ENCODE measurements at regions not wholly inside any gene's neighbourhood (a gene's known extent, or its start where the extent isn't known, plus 50 kb on each side); places are given as distances from the start of the nearest gene placed in this dataset.
"Not testable (repeated sequence)": the region's sequence is repeated elsewhere in the genome, so short reads cannot be mapped to it uniquely, and the experiment has no call there.

DNA sequence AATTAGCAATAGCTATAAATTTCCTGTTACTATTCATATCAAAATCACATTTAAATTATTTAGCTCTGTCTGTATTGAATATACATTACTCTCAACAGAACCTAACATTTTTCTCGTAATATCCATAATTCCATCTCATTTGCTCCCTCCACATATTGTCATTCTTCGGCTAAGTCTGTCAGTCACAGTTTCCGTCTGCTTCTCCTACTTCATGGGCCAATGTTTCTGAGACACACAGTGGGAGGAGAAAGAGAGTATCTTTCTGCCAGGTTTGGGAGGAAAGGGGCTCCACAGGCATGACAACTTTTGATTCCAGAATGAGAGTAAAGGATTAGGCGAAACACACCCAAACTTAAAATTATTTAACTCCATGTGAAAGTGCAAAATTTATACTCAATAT is 273.1 kb upstream of the SMIM21 start:
- no peaks in the 10 kb centered on the region for H3K36me3 ChIP-seq
- H3K4me3 ChIP-seq (ENCODE audit: low read depth, low read length) = no peak overlapping the region
- TF ChIP-seq, protein P1, sequence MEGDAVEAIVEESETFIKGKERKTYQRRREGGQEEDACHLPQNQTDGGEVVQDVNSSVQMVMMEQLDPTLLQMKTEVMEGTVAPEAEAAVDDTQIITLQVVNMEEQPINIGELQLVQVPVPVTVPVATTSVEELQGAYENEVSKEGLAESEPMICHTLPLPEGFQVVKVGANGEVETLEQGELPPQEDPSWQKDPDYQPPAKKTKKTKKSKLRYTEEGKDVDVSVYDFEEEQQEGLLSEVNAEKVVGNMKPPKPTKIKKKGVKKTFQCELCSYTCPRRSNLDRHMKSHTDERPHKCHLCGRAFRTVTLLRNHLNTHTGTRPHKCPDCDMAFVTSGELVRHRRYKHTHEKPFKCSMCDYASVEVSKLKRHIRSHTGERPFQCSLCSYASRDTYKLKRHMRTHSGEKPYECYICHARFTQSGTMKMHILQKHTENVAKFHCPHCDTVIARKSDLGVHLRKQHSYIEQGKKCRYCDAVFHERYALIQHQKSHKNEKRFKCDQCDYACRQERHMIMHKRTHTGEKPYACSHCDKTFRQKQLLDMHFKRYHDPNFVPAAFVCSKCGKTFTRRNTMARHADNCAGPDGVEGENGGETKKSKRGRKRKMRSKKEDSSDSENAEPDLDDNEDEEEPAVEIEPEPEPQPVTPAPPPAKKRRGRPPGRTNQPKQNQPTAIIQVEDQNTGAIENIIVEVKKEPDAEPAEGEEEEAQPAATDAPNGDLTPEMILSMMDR (IDR thresholded peaks at IDR 0.05; ENCODE audit: low read depth, low read length) = no peak
- no peaks in the 10 kb centered on the region for H3K4me1 ChIP-seq
- no peaks in the 10 kb centered on the region for H3K27me3 ChIP-seq
- H3K9me3 ChIP-seq = no peaks in the 10 kb centered on the region
- no peak for DNase-seq

DNA sequence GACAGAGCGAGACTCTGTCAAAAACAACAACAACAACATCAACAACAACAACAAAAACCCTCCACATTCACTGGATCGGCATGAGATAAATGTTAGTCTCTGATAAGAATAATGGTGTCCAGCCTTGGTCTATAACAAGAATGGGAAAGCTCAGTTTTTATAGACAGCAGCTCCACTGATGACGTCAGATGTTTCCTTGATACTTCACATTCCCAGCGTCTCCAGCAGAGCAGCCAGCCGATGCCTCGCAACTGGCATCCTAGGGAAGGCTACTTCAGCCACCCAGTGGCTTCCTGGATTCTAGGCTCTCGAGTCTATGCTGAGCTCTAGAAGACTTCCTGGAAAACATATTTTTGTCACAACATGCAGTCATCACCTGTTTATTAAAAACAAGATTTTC is 271.4 kb upstream of the SMIM21 start:
- no peaks in the 10 kb centered on the region for H3K4me1 ChIP-seq
- H3K36me3 ChIP-seq = no peaks in the 10 kb centered on the region
- TF ChIP-seq, protein P1 (IDR thresholded peaks at IDR 0.05; ENCODE audit: low read depth, low read length) = no peak
- no peak overlapping the region for H3K4me3 ChIP-seq (ENCODE audit: low read depth, low read length)
- H3K27me3 ChIP-seq = no peaks in the 10 kb centered on the region
- no peak for DNase-seq
- H3K9me3 ChIP-seq = no peaks in the 10 kb centered on the region

DNA sequence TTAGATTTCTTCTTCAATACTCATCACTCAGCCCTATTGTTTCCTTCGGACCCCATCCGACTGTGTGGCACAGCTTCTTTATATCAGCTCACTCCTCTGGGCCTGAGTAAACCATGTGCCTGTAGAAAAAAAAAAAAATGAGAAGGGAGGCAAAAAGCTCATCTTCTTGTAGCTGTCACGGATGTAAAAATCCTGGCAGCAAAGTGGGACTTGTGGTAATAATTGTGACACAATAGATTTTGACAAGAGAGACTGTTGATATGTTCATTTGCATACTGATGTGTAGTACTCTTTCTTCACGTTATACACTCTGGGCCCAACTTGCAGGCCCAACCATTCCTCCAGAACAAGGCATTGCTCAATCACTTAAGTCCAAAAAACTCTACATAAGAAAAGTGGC is 270.0 kb upstream of the SMIM21 start:
- Histone ChIP-seq H3K9me3 (no peaks in the 10 kb centered on the region), H3K4me1 (no peaks in the 10 kb centered on the region), H3K36me3 (no peaks in the 10 kb centered on the region), H3K4me3 (ENCODE audit: low read depth, low read length) (no peak overlapping the region), H3K27me3 (no peaks in the 10 kb centered on the region)
- DNase-seq = no peak
- TF ChIP-seq, protein P1 (IDR thresholded peaks at IDR 0.05; ENCODE audit: low read depth, low read length) = no peak

DNA sequence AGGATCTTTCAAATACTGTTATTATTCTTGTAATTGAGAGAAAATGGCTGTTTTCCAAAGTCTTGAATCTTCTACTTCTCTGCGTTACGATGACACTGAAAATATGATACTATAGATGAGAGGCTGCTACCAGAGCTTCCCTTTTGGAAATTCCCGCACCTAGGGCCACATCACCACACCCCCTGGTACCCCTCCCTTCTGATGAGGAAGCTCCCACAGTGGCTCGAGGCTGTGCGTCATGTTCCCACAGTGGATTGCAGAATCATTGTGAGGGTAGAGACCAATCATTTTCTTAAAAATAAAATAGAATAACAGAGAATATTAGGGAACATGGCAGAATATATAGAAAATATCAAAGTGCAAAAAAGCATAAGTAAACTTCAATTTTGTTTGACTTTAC is 268.9 kb upstream of the SMIM21 start:
- TF ChIP-seq, protein P1 (IDR thresholded peaks at IDR 0.05; ENCODE audit: low read depth, low read length) = no peak
- H3K4me3 ChIP-seq (ENCODE audit: low read depth, low read length) = no peak overlapping the region
- H3K4me1 ChIP-seq = no peaks in the 10 kb centered on the region
- no peak for DNase-seq
- no peaks in the 10 kb centered on the region for H3K27me3 ChIP-seq
- no peaks in the 10 kb centered on the region for H3K9me3 ChIP-seq
- no peaks in the 10 kb centered on the region for H3K36me3 ChIP-seq

DNA sequence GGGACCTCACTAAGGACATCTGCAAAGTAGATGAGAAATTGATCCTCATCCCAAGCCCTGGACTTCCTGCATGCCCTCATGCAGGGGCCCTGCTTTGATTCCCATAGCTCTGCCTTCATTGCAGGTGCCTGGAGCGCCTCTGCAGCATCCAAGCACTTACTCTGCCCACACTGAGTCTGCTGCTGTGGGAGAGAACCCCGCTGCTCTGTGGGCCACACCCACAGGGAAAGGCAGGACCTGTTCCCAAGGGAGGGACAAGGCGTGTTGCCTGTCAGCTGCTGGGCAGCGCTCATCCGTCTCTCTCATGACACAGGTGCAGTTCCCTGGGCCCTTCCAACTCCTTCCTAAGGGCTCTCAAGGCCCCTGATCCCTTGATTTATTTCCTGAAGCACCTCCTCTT is 266.8 kb upstream of the SMIM21 start:
- Histone ChIP-seq H3K4me3 (ENCODE audit: low read depth, low read length) (no peak overlapping the region), H3K4me1 (no peaks in the 10 kb centered on the region), H3K9me3 (no peaks in the 10 kb centered on the region), H3K36me3 (no peaks in the 10 kb centered on the region), H3K27me3 (no peaks in the 10 kb centered on the region)
- TF ChIP-seq, protein P1 (IDR thresholded peaks at IDR 0.05; ENCODE audit: low read depth, low read length) = no peak
- no peak for DNase-seq

DNA sequence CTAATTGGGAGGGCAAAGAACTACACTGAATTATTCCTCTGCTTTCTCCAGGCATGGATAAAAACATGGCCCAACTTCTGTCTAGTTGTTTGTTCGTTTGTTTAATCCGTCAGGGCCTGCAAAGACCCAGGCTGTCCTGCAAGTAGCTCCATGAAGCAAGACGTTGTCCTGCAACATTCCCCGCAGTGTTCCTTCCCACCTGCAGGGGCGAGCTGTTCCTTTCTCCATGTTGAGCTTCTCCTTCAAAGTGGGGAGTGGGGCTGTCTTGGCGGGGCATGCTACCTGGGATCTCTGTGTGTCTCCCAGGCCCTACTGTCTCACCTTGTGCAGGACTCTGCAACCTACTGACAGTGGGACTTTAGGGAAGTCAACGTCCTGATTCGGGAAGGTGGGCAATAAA is 264.0 kb upstream of the SMIM21 start:
- Histone ChIP-seq H3K9me3 (no peaks in the 10 kb centered on the region), H3K27me3 (no peaks in the 10 kb centered on the region), H3K36me3 (no peaks in the 10 kb centered on the region), H3K4me1 (no peaks in the 10 kb centered on the region), H3K4me3 (ENCODE audit: low read depth, low read length) (no peak overlapping the region)
- DNase-seq = no peak
- TF ChIP-seq, protein P1 (IDR thresholded peaks at IDR 0.05; ENCODE audit: low read depth, low read length) = 0 out of 2 replicates have a peak, but pooled peaks have one; percentile 3

DNA sequence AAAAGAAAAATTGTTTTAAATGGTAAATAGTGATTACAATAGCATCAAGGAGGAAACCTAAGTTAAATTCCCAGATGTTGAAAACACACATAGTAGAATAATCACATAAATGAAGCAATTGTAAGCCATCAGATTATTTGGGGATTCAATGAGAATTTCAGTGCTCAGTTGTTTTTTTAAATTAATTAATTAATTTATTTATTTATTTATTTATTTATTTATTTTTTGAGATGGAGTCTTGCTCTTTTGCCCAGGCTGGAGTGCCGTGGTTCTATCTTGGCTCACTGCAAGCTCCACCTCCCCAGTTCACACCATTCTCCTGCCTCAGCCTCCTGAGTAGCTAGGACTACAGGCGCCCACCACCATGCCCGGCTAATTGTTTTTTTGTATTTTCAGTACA is 262.8 kb upstream of the SMIM21 start:
- not testable (repeated sequence) for H3K9me3 ChIP-seq

More for the DNA sequence above, 262.8 kb upstream of the SMIM21 start:
- not testable (repeated sequence) for H3K27me3 ChIP-seq; DNase-seq; H3K4me1 ChIP-seq; H3K4me3 ChIP-seq (ENCODE audit: low read depth, low read length); H3K36me3 ChIP-seq

Data from BE2C (cell line).